Thoracic aorta (tissue), 2 donors: ENCODE measurements at regions not wholly inside any gene's neighbourhood (a gene's known extent, or its start where the extent isn't known, plus 50 kb on each side); places are given as distances from the start of the nearest gene placed in this dataset.

Experiments used
- ATAC-seq: fragments of 150-250 bp; one replicate; pipeline ENCODE4 v1.8.0; 2017; ENCODE audit warnings: low read depth; ENCODE audit not compliant: insufficient number of reproducible peaks, low FRiP score
- DNase-seq: peaks from one replicate; pipeline ENCODE4 v3.0.0-alpha.2; 2020; ENCODE audit warnings: low spot score
- H3K27ac ChIP-seq, 2 donors: fragments of 200-600 bp; sonication (generic); 1 replicate in 1 of 2; 2 replicates in 1 of 2; pipeline ENCODE4 v1.5.1; 2016; ENCODE audit warnings: mild to moderate bottlenecking in 2 of 2, moderate library complexity in 2 of 2
- H3K27me3 ChIP-seq: fragments of 200-600 bp; sonication (generic); replicated peaks from 2 replicates; pipeline ENCODE4 v1.6.0; 2016; ENCODE audit warnings: mild to moderate bottlenecking; ENCODE audit not compliant: insufficient read depth
- H3K36me3 ChIP-seq: fragments of 200-600 bp; sonication (generic); one replicate; pipeline ENCODE4 v1.5.1; 2016
- H3K4me1 ChIP-seq, 2 donors: fragments of 200-600 bp; sonication (generic); 1 replicate in 1 of 2; 2 replicates in 1 of 2; pipeline versions ENCODE4 v1.5.1 to v1.6.0; 2016; ENCODE audit warnings: low read depth in 2 of 2, mild to moderate bottlenecking in 1 of 2; ENCODE audit not compliant: control insufficient read depth in 1 of 2
- H3K4me3 ChIP-seq: fragments of 200-600 bp; sonication (generic); 2 replicates; pipeline ENCODE4 v1.5.1; 2016; ENCODE audit warnings: mild to moderate bottlenecking
- H3K9me3 ChIP-seq: fragments of 200-600 bp; sonication (generic); 2 replicates; pipeline ENCODE4 v1.5.1; 2016
- TF ChIP-seq, protein P1 (sequence below): fragments of 200-600 bp; sonication (generic); IDR thresholded peaks from one replicate; pipeline ENCODE4 v1.5.1; 2019; ENCODE audit warnings: antibody characterized with exemption

DNA sequence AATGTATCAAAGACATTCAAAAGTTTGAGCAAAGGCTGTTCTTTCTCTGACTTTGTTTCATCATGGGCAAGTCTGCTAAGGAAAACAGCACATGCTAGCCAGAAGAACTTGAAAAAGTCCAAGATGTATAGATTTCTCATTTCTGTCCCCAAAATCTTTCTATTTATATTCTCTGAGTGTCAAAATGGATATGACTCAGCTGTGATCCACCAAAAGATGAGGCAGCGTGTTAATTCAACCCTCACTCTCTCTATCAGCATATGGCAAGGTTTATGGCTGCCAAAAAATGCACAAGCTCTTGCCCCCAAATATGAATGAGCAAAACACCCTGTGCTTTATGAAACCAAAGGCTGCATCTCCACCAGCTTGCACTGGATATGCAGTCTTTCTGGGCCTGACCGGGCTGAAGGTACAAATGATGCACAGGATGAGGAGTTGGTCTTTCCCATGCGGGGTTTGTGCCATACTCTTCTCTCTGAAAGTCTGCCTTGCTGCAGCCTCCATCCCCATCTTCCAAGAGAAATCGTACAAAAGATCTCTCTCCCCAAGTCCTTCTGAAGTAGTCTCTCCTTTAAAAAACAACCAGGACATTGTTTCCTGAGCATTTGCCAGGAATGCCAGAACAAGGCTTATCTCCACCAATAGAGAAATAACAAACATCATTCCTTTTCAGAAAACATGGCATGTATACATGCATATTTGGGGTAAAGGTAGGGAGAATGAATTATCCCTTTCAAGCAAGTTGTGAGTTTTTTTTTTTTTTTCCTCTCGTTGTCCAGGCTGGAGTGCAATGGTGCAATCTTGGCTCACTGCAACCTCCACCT, 203.4 kb downstream of the TMX1 start:
- Histone ChIP-seq H3K27ac (peak overlapping the region; percentile 16 to 47), H3K4me1 (peaks cover 3 to 25% of the 10 kb centered on the region in 2 donors), H3K4me3 (no peak overlapping the region), H3K27me3 (no peaks in the 10 kb centered on the region), H3K9me3 (no peaks in the 10 kb centered on the region), H3K36me3 (no peaks in the 10 kb centered on the region)
- ATAC-seq (no peak), DNase-seq (no peak)
- TF ChIP-seq, protein P1, sequence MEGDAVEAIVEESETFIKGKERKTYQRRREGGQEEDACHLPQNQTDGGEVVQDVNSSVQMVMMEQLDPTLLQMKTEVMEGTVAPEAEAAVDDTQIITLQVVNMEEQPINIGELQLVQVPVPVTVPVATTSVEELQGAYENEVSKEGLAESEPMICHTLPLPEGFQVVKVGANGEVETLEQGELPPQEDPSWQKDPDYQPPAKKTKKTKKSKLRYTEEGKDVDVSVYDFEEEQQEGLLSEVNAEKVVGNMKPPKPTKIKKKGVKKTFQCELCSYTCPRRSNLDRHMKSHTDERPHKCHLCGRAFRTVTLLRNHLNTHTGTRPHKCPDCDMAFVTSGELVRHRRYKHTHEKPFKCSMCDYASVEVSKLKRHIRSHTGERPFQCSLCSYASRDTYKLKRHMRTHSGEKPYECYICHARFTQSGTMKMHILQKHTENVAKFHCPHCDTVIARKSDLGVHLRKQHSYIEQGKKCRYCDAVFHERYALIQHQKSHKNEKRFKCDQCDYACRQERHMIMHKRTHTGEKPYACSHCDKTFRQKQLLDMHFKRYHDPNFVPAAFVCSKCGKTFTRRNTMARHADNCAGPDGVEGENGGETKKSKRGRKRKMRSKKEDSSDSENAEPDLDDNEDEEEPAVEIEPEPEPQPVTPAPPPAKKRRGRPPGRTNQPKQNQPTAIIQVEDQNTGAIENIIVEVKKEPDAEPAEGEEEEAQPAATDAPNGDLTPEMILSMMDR, result no peak

DNA sequence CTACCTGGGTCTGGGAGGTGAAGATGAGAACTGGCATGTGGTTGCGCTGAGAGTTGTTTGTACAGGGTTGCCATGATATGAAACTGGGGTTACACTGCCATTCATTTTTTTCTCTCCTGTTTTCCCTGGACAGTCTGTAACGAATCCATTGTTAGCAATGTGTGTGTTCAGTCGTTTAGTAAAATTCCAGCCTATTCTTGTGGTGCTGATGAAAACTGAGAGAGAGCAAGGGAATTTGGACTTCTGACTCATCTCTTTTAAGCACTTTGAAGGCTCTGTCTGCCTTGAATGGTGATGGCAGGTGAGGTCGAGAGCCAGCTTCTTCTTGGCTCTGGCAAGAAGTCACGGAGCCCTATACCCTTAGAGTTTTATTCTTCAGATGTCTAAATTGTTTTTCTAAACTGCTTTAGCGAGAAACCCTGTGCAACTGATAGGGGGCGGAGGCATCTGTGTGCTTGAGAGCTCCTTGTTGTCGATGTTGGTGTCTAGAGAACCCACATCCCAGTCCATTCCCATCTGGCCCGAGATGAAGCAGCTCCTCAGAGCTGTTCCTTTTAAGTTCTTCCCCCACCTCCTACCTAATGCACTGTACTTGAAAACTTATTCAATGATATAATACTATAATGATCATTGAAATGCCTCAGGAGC, 204.4 kb downstream of the TMX1 start:
- Histone ChIP-seq H3K27me3 (no peaks in the 10 kb centered on the region), H3K36me3 (no peaks in the 10 kb centered on the region), H3K4me3 (no peak overlapping the region), H3K9me3 (no peaks in the 10 kb centered on the region), H3K4me1 (peaks cover 3 to 33% of the 10 kb centered on the region in 2 donors), H3K27ac (no peak overlapping the region)
- TF ChIP-seq, protein P1, result no peak
- DNase-seq, result no peak
- no peak for ATAC-seq

DNA sequence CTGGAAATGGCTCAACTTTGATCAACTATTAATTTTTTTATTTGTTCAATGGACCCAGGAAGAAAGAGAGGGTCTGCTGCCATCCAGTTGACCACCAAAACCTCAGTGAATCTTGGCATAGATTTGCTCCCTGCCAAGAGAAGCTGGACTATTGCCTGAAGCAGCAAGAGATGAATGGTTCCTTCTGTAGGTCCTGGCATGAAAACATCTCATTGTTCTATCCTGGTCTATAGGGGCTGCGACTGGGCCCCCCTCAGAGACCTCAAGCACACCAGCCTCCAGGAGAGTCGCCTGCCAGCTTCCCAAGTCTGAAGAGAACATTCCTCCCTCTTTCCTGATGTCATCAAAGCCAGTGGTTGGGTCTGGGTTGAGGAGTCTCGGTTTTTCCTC, 204.9 kb downstream of the TMX1 start:
- H3K27ac ChIP-seq, result no peak overlapping the region
- no peaks in the 10 kb centered on the region for H3K9me3 ChIP-seq
- H3K27me3 ChIP-seq, result no peaks in the 10 kb centered on the region
- TF ChIP-seq, protein P1, result no peak
- H3K4me3 ChIP-seq, result no peak overlapping the region
- no peaks in the 10 kb centered on the region for H3K36me3 ChIP-seq
- DNase-seq, result no peak
- no peak for ATAC-seq
- H3K4me1 ChIP-seq, result peaks cover 3 to 33% of the 10 kb centered on the region in 2 donors

DNA sequence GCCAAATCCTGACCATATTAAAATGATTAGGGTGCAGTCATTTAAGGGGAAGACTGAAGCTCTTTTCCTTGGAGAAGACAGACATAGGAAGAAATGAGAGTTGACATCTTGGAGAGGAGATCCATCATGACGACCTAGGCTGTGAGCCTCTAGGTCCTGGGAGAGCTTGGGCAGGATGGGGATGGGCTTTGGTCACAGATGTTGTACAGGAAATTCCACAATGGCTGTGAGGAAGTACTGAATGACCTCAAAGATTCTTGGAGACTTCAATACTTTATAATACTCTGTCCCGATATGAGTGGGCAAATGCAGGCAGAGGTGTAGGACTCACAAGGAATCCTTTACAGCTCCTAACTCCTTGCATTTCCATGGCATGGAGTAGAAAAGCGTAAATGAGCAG, 204.9 kb upstream of the FRMD6 start:
- H3K27ac ChIP-seq, result no peak overlapping the region
- no peaks in the 10 kb centered on the region for H3K27me3 ChIP-seq
- peaks cover 3 to 33% of the 10 kb centered on the region in 2 donors for H3K4me1 ChIP-seq
- no peak overlapping the region for H3K4me3 ChIP-seq
- H3K36me3 ChIP-seq, result no peaks in the 10 kb centered on the region
- TF ChIP-seq, protein P1, result no peak
- no peaks in the 10 kb centered on the region for H3K9me3 ChIP-seq
- ATAC-seq (no peak), DNase-seq (no peak)

DNA sequence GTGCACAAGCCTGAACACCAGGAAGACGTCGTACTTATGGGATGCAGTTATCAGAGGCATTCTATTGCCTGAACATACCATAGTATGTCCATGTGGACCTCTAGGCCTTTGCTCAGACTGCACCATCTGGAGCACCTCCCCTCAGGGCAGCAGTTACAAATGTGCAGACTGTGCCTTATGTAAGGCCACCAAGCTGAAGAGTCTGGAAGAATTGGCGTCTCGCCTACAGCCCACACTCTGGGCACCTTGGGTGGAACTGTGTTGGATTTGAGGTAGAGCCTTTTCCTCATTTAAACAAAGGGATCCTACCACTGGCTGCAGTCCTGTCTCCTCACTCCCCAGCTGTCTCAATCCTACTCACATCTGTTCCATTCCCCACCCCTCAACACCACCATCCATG, 204.3 kb upstream of the FRMD6 start:
- no peak overlapping the region for H3K4me3 ChIP-seq
- ATAC-seq, result no peak
- no peaks in the 10 kb centered on the region for H3K9me3 ChIP-seq
- H3K4me1 ChIP-seq, result peaks cover 3 to 27% of the 10 kb centered on the region in 2 donors
- H3K36me3 ChIP-seq, result no peaks in the 10 kb centered on the region
- no peaks in the 10 kb centered on the region for H3K27me3 ChIP-seq
- DNase-seq, result no peak
- TF ChIP-seq, protein P1, result no peak
- H3K27ac ChIP-seq, result no peak overlapping the region
